Progenitor cell of endocrine pancreas (in vitro differentiated cells): ENCODE measurements at regions not wholly inside any gene's neighbourhood (a gene's known extent, or its start where the extent isn't known, plus 50 kb on each side); places are given as distances from the start of the nearest gene placed in this dataset.

Source experiments
- DNase-seq: peaks from one replicate; pipeline ENCODE4 v3.0.0; 2021; ENCODE audit warnings: low spot score; ENCODE audit not compliant: unreplicated experiment
- H3K27ac Mint-ChIP-seq: 2 replicates; pipeline ENCODE4 v1.8.0; 2021; ENCODE audit warnings: mild to moderate bottlenecking, moderate library complexity, mixed read lengths
- H3K27me3 Mint-ChIP-seq: 2 replicates; pipeline ENCODE4 v1.8.0; 2021; ENCODE audit warnings: mixed read lengths
- H3K36me3 Mint-ChIP-seq: 2 replicates; pipeline ENCODE4 v1.8.0; 2022; ENCODE audit warnings: mixed read lengths; ENCODE audit not compliant: insufficient read depth
- H3K4me1 Mint-ChIP-seq: 2 replicates; pipeline ENCODE4 v1.8.0; 2021; ENCODE audit warnings: low read depth, mixed read lengths
- H3K4me3 Mint-ChIP-seq: 2 replicates; pipeline ENCODE4 v1.8.0; 2021; ENCODE audit warnings: low read depth, mild to moderate bottlenecking, moderate library complexity, mixed read lengths
- H3K9me3 Mint-ChIP-seq: 2 replicates; pipeline ENCODE4 v1.8.0; 2021; ENCODE audit warnings: low read depth, mixed read lengths
- TF ChIP-seq, protein P1 (sequence below): fragments of 200-600 bp; sonication (generic); IDR thresholded peaks from one replicate; pipeline ENCODE4 v1.5.0; 2021; ENCODE audit warnings: antibody characterized with exemption, mild to moderate bottlenecking; ENCODE audit not compliant: unreplicated experiment

GRCh38 chr17:5699814-5700213, 115.5 kb upstream of the NLRP1 start:
- TF ChIP-seq, protein P1, sequence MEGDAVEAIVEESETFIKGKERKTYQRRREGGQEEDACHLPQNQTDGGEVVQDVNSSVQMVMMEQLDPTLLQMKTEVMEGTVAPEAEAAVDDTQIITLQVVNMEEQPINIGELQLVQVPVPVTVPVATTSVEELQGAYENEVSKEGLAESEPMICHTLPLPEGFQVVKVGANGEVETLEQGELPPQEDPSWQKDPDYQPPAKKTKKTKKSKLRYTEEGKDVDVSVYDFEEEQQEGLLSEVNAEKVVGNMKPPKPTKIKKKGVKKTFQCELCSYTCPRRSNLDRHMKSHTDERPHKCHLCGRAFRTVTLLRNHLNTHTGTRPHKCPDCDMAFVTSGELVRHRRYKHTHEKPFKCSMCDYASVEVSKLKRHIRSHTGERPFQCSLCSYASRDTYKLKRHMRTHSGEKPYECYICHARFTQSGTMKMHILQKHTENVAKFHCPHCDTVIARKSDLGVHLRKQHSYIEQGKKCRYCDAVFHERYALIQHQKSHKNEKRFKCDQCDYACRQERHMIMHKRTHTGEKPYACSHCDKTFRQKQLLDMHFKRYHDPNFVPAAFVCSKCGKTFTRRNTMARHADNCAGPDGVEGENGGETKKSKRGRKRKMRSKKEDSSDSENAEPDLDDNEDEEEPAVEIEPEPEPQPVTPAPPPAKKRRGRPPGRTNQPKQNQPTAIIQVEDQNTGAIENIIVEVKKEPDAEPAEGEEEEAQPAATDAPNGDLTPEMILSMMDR: no peak
- DNase-seq: no peak
- Mint-ChIP-seq H3K27ac (no peak overlapping the region), H3K27me3 (peaks cover 7% of the 10 kb centered on the region), H3K4me1 (peaks cover 4% of the 10 kb centered on the region), H3K36me3 (no peaks in the 10 kb centered on the region), H3K9me3 (no peaks in the 10 kb centered on the region), H3K4me3 (no peak overlapping the region)

DNA sequence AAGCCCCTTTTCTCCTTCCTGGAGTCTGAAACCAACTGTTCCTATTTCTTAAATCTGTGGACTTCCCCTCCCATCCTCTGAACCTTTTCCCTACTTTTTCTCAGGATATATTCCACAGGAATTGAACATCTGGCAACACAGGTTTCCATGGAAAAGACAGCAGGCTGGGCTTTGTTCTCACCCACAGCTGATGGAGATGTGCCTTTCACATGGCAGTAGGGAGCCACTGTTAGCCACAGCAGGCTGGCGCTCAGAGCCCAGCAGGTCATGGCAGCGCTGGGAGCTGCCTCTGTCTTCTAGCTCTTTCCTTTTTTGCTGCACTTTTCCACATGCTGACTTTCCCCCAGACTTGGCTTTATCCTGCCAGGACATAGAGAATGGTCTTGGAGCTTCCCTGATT, 116.4 kb upstream of the NLRP1 start:
- DNase-seq: no peak
- H3K4me3 Mint-ChIP-seq: no peak overlapping the region
- TF ChIP-seq, protein P1: no peak
- H3K9me3 Mint-ChIP-seq: no peaks in the 10 kb centered on the region
- H3K27me3 Mint-ChIP-seq: peaks cover 7% of the 10 kb centered on the region
- H3K4me1 Mint-ChIP-seq: peaks cover 4% of the 10 kb centered on the region
- H3K36me3 Mint-ChIP-seq: no peaks in the 10 kb centered on the region
- no peak overlapping the region for H3K27ac Mint-ChIP-seq

GRCh38 chr17:5701381-5701780, 117.1 kb upstream of the NLRP1 start:
- Mint-ChIP-seq H3K36me3 (no peaks in the 10 kb centered on the region), H3K4me1 (peaks cover 4% of the 10 kb centered on the region), H3K9me3 (no peaks in the 10 kb centered on the region), H3K27ac (no peak overlapping the region), H3K27me3 (peaks cover 7% of the 10 kb centered on the region), H3K4me3 (no peak overlapping the region)
- no peak for DNase-seq
- TF ChIP-seq, protein P1: no peak

- TF ChIP-seq, protein P1: no peak
- no peaks in the 10 kb centered on the region for H3K36me3 Mint-ChIP-seq
- H3K27ac Mint-ChIP-seq: no peak overlapping the region
- no peaks in the 10 kb centered on the region for H3K9me3 Mint-ChIP-seq
- H3K4me3 Mint-ChIP-seq: no peak overlapping the region
- H3K27me3 Mint-ChIP-seq: peaks cover 7% of the 10 kb centered on the region
- peaks cover 4% of the 10 kb centered on the region for H3K4me1 Mint-ChIP-seq
- no peak for DNase-seq
Measured at GRCh38 chr17:5702951-5703510, 118.7 kb upstream of the NLRP1 start.

GRCh38 chr17:5703736-5704135, 119.4 kb upstream of the NLRP1 start:
- H3K36me3 Mint-ChIP-seq: no peaks in the 10 kb centered on the region
- no peak overlapping the region for H3K4me3 Mint-ChIP-seq
- TF ChIP-seq, protein P1: no peak
- H3K9me3 Mint-ChIP-seq: no peaks in the 10 kb centered on the region
- H3K27ac Mint-ChIP-seq: no peak overlapping the region
- peaks cover 6% of the 10 kb centered on the region for H3K27me3 Mint-ChIP-seq
- peaks cover 4% of the 10 kb centered on the region for H3K4me1 Mint-ChIP-seq
- no peak for DNase-seq
